ENCODE measurements at regions not wholly inside any gene's neighbourhood (a gene's known extent, or its start where the extent isn't known, plus 50 kb on each side); places are given as distances from the start of the nearest gene placed in this dataset.
"Not testable (repeated sequence)": the region's sequence is repeated elsewhere in the genome, so short reads cannot be mapped to it uniquely, and the experiment has no call there.

DNA sequence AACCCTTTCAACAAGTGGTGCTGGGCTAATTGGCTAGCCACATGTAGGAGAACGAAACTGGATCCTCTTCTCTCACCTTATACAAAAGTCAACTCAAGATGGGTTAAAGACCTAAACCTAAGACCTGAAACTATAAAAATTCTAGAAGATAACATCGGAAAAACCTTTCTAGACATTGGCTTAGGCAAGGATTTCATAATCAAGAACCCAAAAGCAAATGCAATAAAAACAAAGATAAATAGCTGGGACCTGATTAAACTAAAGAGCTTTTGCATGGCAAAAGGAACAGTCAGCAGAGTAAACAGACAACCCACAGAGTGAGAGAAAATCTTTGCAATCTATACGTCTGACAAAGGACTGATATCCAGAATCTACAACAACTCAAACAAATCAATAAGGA is 571.1 kb downstream of the BNC2 start:
- not testable (repeated sequence) for H3K27ac Mint-ChIP-seq; H3K36me3 Mint-ChIP-seq (ENCODE audit: low read depth); H3K27me3 Mint-ChIP-seq (ENCODE audit: low read depth); H3K4me1 Mint-ChIP-seq (ENCODE audit: low read depth); H3K4me3 Mint-ChIP-seq
- H3K9me3 Mint-ChIP-seq, result peaks cover 11% of the 10 kb centered on the region

DNA sequence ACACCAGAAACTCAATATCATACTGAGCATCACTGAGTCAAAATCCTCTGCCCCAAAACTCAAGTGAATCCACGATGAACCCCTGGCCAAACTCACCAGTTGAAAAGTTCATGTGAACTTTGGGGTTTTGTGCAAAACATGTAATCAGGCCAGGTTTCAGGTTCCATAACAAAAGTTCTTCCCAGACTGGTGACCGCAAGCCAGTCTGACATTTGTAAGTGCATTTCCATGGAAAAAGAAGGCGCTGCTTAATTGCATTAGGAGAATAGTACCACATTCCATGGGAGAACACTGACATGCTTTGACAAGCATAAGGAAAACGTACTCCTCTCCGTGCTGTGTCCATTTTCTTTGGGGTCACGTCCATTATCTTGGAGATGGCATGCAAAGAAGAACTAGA is 567.0 kb downstream of the BNC2 start:
- no peaks in the 10 kb centered on the region for H3K9me3 Mint-ChIP-seq
- no peak overlapping the region for H3K27ac Mint-ChIP-seq
- no peak overlapping the region for H3K4me3 Mint-ChIP-seq
- no peaks in the 10 kb centered on the region for H3K36me3 Mint-ChIP-seq (ENCODE audit: low read depth)
- H3K27me3 Mint-ChIP-seq (ENCODE audit: low read depth), result no peaks in the 10 kb centered on the region
- no peaks in the 10 kb centered on the region for H3K4me1 Mint-ChIP-seq (ENCODE audit: low read depth)

DNA sequence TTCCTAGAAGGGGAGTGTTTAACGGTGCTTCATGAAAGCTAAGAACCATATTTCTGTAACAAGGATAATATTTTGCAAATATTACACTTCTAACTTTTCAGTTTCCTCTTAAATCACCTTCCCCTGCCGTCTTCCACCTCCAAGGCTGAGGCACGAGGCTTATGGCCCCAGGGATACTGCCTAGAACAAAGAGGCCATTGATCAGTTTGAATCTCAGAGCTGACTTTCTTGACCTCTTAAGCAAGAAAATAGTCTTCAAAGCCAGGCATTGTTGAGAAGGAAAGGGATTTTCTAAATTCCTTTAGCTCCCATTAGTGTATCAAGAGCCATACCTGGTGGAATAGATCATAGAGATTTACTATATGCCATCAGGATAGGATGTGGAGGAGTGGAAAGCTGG is 566.2 kb downstream of the BNC2 start:
- Mint-ChIP-seq H3K36me3 (ENCODE audit: low read depth) (no peaks in the 10 kb centered on the region), H3K27ac (no peak overlapping the region), H3K27me3 (ENCODE audit: low read depth) (no peaks in the 10 kb centered on the region), H3K9me3 (no peaks in the 10 kb centered on the region), H3K4me3 (no peak overlapping the region), H3K4me1 (ENCODE audit: low read depth) (no peaks in the 10 kb centered on the region)

DNA sequence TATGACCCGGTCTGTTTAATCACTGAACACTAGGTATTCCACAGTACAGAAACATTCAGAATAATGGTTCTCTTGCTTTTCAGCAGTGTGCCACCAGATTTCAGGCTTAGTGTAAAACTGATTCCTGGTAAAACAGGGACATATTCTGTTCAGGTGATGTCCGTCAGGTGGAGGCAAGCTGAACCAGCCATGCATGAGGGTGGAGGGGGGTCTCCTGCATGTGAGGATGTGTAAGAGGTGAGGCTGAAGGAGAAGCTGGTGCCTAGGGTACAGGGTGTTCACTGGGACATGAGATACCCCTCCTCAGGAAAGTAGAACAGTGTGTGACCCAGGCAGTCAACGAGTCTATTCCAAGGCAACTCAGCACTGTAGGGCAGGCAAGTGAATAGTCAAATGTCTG is 563.9 kb downstream of the BNC2 start:
- Mint-ChIP-seq H3K27ac (no peak overlapping the region), H3K4me1 (ENCODE audit: low read depth) (no peaks in the 10 kb centered on the region), H3K36me3 (ENCODE audit: low read depth) (no peaks in the 10 kb centered on the region), H3K9me3 (no peaks in the 10 kb centered on the region), H3K27me3 (ENCODE audit: low read depth) (no peaks in the 10 kb centered on the region), H3K4me3 (no peak overlapping the region)

DNA sequence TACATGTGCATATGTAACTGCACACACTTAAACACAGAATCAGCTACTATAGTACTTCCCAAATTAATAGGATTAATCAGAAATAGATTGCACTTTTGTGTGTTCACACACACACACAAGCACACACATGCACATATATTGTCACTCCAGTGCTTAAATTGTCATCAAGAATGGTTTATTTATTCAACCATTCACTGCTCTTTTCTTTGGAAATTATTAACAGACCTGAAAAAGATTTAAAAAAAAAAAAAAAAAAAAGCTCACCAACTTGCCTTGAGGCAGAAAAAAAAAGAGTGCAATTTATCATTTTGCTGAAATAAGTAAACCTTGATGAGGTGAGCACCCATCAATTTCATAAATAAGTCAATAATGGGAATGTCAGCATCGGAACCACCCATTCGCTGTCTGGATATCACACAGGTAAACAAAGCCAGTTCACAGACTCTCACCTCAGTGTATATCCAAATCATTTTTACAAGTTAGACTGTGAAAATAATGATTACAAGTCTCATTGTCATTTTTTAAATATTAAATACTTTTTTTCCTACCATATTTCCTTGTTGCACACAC is 562.8 kb downstream of the BNC2 start:
- Mint-ChIP-seq H3K27me3 (ENCODE audit: low read depth) (no peaks in the 10 kb centered on the region), H3K27ac (no peak overlapping the region), H3K36me3 (ENCODE audit: low read depth) (no peaks in the 10 kb centered on the region), H3K9me3 (no peaks in the 10 kb centered on the region), H3K4me1 (ENCODE audit: low read depth) (no peaks in the 10 kb centered on the region), H3K4me3 (no peak overlapping the region)

DNA sequence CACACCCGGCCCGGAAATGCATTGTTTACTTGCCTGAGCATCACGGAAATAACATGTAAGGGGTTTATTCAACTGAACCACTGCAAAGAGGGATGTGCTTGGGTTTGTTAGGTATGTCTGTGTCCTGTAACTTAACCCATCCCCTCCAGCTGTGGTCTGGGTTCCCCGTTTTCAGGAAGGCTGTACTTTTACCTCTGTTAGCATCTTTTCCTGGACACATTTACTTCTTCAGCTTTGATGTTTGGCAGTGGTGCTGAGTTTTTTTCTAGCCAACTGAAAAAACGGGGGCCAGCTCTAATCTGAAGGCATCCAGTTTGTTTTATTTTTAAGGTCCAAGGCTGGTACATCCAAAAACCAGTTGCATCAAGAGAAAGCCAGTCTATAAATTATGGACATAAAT is 561.8 kb downstream of the BNC2 start:
- no peaks in the 10 kb centered on the region for H3K9me3 Mint-ChIP-seq
- no peak overlapping the region for H3K27ac Mint-ChIP-seq
- H3K4me1 Mint-ChIP-seq (ENCODE audit: low read depth), result no peaks in the 10 kb centered on the region
- no peak overlapping the region for H3K4me3 Mint-ChIP-seq
- H3K36me3 Mint-ChIP-seq (ENCODE audit: low read depth), result no peaks in the 10 kb centered on the region
- H3K27me3 Mint-ChIP-seq (ENCODE audit: low read depth), result no peaks in the 10 kb centered on the region

DNA sequence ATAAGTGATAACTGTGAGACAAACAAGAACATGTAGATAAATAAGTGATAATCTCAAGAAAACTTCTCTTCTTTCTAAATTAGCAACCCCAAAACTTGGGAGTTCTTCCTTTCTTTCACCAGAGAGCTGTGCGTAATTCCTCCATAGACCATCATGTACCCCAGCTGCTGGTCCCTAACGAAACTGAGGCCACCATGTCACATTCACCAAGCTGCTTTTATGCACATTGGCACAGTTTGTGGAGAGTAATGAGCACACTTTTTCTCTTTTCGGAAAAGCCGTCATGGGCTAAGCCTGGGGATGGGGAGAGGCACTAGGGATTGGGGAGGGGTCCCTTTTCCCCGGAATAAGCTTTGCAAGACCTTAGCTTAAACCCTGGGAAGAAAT is 561.4 kb downstream of the BNC2 start:
- Mint-ChIP-seq H3K36me3 (ENCODE audit: low read depth) (no peaks in the 10 kb centered on the region), H3K4me1 (ENCODE audit: low read depth) (no peaks in the 10 kb centered on the region), H3K27me3 (ENCODE audit: low read depth) (no peaks in the 10 kb centered on the region), H3K9me3 (no peaks in the 10 kb centered on the region), H3K27ac (no peak overlapping the region), H3K4me3 (no peak overlapping the region)

DNA sequence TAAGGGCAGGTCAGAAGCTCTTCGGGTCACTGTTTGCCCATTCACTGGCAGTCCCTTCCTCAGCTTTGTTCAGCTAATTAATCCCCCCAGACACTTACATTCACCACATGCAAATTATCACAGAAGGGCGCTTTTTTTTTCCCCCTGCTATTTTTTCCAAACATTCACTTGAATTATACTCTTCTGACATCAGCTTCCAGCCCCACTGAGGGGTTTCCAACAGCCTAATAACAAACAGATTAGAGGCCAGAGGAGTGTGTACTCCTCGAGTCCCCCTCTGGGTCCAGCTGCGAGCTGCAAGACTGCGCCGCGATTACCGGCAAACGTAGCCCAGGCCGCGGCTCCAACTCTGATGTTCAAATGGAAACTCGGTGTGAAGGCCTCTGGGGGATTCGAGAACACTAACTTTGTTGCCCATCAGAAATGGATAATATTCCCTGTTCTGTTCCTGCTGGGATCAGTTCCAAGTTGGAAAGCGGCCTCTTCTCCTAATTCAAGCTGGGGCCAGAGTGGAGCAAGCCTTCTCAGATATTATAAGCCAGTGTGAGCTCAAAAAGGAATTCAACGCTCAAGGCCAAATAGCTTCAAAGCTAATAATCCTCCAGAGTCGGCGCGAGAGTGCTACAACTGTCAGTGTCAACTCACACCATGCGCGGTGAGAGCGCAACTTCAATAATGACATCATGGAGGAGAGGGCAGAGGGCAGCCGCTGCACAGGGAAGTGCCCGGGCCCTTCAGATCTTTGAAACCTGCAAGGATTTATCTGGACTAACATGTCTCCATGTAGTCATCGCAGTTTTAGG is 560.8 kb downstream of the BNC2 start:
- no peak overlapping the region for H3K27ac Mint-ChIP-seq
- H3K9me3 Mint-ChIP-seq, result no peaks in the 10 kb centered on the region
- H3K4me3 Mint-ChIP-seq, result no peak overlapping the region
- no peaks in the 10 kb centered on the region for H3K4me1 Mint-ChIP-seq (ENCODE audit: low read depth)
- no peaks in the 10 kb centered on the region for H3K36me3 Mint-ChIP-seq (ENCODE audit: low read depth)
- H3K27me3 Mint-ChIP-seq (ENCODE audit: low read depth), result no peaks in the 10 kb centered on the region

DNA sequence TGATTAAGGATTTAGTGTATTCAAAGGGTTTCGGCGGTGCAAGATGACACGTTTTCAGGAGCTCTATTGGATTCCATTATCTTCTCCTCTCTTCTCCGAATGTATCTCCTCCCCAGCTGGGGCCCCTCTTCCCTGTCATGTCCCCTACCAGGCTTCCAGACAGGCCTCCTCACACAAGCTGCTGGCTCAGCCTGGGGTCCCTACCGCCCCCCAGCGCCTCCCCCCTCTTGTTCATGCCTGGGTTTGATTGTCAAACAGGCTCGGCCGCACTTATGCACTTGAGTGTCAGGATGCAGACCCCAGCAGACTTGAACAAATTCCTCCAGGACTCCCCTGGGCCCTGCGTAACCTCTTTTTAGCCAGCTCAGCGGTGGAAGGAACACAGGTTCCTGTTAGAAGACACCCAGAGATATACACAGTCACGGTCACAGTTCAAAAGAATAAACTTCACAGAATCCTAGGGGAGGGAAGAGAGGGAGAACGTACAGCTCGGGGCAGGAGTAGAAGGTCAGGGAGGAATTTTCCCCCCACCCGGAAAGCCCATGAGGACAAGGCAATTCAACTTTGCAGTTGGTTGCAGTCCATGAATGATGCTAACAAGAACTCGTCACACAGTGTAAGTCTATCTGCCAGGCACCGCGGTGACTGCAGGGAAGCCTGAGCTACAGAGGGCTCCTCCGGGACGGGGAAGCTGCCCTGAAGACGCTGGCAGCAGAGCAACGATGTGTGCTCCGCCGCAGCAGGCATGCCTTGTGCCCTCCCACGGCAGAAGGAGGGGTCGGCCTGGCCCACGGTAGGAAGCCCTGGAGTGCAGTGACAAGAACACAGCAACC is 560.0 kb downstream of the BNC2 start:
- Mint-ChIP-seq H3K36me3 (ENCODE audit: low read depth) (no peaks in the 10 kb centered on the region), H3K4me3 (no peak overlapping the region), H3K9me3 (no peaks in the 10 kb centered on the region)

DNA sequence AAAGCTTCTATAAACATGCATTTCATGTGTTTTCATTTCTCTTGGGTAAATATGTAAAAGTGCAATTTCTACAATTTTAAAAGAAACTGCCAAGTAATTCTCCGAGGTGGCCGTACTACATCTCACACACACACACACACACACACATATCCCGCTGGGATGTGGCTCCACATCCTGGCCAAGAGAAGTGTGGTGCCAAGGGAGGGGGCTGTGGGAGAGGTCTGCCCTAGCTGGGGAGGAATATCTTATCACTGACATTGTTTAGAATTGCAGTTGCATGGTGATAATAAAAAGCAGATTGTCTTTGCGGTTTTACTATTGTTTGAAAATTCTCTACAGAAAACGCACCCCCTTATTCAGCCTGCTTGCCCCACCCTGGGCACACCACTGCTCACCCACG is 558.4 kb downstream of the BNC2 start:
- Mint-ChIP-seq H3K4me3 (no peak overlapping the region), H3K36me3 (ENCODE audit: low read depth) (no peaks in the 10 kb centered on the region), H3K9me3 (no peaks in the 10 kb centered on the region), H3K27me3 (ENCODE audit: low read depth) (no peaks in the 10 kb centered on the region), H3K27ac (no peak overlapping the region), H3K4me1 (ENCODE audit: low read depth) (no peaks in the 10 kb centered on the region)

More for the DNA sequence above, 560.0 kb downstream of the BNC2 start:
- Mint-ChIP-seq H3K27ac (no peak overlapping the region), H3K4me1 (ENCODE audit: low read depth) (no peaks in the 10 kb centered on the region), H3K27me3 (ENCODE audit: low read depth) (no peaks in the 10 kb centered on the region)

DNA sequence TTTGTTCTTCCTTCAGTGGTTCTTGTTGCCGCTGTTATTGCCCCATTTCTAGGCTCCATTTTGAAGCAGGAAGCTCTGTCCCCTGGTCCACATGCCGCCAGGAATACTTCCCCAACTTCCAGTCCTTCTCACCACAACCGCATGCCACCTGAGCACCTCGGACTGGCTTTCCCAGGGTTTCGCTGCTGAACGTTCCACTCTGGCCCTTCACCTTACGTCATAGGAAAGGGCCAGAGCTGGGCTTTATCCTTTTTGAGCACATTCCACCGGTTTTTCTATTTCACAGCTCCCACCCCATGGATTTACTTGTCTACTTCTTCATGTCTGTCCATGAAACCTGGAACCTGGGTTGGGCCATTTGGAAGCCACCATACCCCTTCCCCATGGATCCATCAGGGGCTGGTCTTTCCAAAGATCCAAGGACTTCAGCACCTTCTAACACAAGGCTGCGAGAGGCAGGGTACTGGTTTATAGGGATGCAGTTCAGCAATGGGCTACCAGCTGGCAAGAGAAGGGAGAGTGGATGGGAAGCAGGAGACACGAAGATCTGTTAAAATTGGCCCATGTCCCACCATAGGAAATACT is 557.4 kb downstream of the BNC2 start:
- Mint-ChIP-seq H3K4me1 (ENCODE audit: low read depth) (no peaks in the 10 kb centered on the region), H3K36me3 (ENCODE audit: low read depth) (no peaks in the 10 kb centered on the region), H3K9me3 (no peaks in the 10 kb centered on the region), H3K4me3 (no peak overlapping the region), H3K27ac (no peak overlapping the region), H3K27me3 (ENCODE audit: low read depth) (no peaks in the 10 kb centered on the region)

DNA sequence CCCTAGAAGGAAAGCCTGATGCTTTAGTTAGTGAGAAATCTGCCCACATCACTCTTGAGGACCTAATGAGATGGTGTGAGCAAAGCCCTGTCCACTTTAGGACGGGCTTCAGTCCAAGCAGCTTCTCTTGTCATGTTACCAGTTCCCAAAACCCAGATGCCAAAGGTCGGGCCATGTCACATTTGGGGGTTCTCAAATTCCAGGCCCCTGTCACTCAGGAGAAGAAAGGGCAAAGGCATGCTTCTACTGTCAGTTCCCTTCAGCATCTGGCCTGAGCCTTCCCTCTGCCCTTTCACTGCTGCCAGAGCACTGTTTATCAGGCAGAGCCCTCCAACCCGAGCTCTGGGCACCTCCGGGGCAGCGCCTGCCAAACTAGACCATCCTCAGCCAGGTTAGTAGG is 556.0 kb downstream of the BNC2 start:
- Mint-ChIP-seq H3K4me1 (ENCODE audit: low read depth) (no peaks in the 10 kb centered on the region), H3K27ac (no peak overlapping the region), H3K9me3 (no peaks in the 10 kb centered on the region), H3K36me3 (ENCODE audit: low read depth) (no peaks in the 10 kb centered on the region), H3K4me3 (no peak overlapping the region), H3K27me3 (ENCODE audit: low read depth) (no peaks in the 10 kb centered on the region)

DNA sequence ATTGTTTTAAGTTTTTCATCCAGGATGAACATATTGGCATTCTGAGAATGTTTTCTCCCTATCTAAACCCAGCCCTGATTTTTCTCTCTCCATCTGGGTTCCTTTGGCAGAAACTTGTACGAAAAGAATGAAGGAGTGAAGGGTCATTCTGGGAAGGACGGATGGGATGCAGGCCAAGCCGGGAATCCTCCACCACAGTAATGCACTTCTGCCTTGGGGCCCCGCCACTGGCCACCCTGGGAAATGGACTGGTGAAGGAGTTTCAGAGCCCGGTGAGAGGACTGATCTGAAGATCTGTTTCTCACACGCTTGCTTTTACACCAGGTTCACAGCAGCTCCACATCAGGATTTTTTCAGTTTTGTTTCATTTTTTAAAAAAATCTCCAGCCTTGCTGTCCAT is 554.8 kb downstream of the BNC2 start:
- H3K4me3 Mint-ChIP-seq, result no peak overlapping the region
- no peak overlapping the region for H3K27ac Mint-ChIP-seq
- H3K4me1 Mint-ChIP-seq (ENCODE audit: low read depth), result no peaks in the 10 kb centered on the region
- no peaks in the 10 kb centered on the region for H3K9me3 Mint-ChIP-seq
- no peaks in the 10 kb centered on the region for H3K27me3 Mint-ChIP-seq (ENCODE audit: low read depth)
- no peaks in the 10 kb centered on the region for H3K36me3 Mint-ChIP-seq (ENCODE audit: low read depth)

DNA sequence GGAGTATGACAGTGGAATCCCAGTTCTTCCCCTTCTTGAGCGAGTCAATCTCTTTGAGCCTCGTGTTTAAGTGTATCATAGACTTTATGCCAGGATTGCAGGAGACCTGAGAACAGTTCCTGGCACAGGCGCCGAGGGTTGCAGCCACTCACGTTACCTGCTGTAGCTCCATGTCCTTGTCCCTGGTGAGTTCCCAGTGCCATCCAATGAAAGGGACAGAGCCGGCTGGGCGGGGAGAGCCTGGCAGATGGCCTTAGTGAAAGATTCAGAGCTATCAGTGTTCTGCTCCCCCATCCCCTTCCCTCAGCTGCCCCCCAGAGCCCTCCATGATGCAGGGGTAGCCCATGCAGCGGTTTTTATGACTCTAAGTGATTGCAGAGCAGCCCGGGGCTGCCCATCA is 554.0 kb downstream of the BNC2 start:
- Mint-ChIP-seq H3K27me3 (ENCODE audit: low read depth) (no peaks in the 10 kb centered on the region), H3K9me3 (no peaks in the 10 kb centered on the region)

More for the DNA sequence above, 554.0 kb downstream of the BNC2 start:
- no peaks in the 10 kb centered on the region for H3K36me3 Mint-ChIP-seq (ENCODE audit: low read depth)
- H3K27ac Mint-ChIP-seq, result no peak overlapping the region
- H3K4me3 Mint-ChIP-seq, result no peak overlapping the region
- no peaks in the 10 kb centered on the region for H3K4me1 Mint-ChIP-seq (ENCODE audit: low read depth)

Measured in T-helper 1 cell treated with Interleukin-12 subunit alpha and Interleukin-12 subunit beta and Interleukin-4 antibody, amounts not matched to agents 30 μg/mL and 1 μg/mL, for 36 hours (primary cell).